NT2/D1 (cell line): ENCODE measurements at regions not wholly inside any gene's neighbourhood (a gene's known extent, or its start where the extent isn't known, plus 50 kb on each side); places are given as distances from the start of the nearest gene placed in this dataset.

ENCODE experiments used
- DNase-seq: peaks from one replicate; pipeline ENCODE4 v3.0.0-alpha.2; 2011; ENCODE audit warnings: low read depth, low spot score
- H3K27me3 ChIP-seq: 2 replicates; pipeline ENCODE4 v1.6.0; 2011; ENCODE audit warnings: mild to moderate bottlenecking; ENCODE audit not compliant: insufficient read length, insufficient read depth
- H3K36me3 ChIP-seq: 2 replicates; pipeline ENCODE4 v1.6.1; 2011; ENCODE audit warnings: mild to moderate bottlenecking, low read length, mixed read lengths; ENCODE audit not compliant: insufficient read depth, insufficient read length
- H3K4me1 ChIP-seq: 2 replicates; pipeline ENCODE4 v1.5.1; 2011; ENCODE audit not compliant: insufficient read depth, insufficient read length
- H3K4me3 ChIP-seq: 2 replicates; pipeline ENCODE4 v1.5.1; 2011; ENCODE audit warnings: low read depth; ENCODE audit not compliant: insufficient read length
- H3K9ac ChIP-seq: 2 replicates; pipeline ENCODE4 v1.6.0; 2011; ENCODE audit warnings: low read depth; ENCODE audit not compliant: insufficient read length
- H3K9me3 ChIP-seq: 2 replicates; pipeline ENCODE4 v1.5.1; 2011; ENCODE audit warnings: mild to moderate bottlenecking, low read length; ENCODE audit not compliant: insufficient read depth
- SUZ12 ChIP-seq: IDR thresholded peaks from 2 replicates; pipeline ENCODE4 v1.6.1; 2011; ENCODE audit not compliant: insufficient read length, insufficient read depth; ENCODE audit errors: extremely low read depth
- YY1 ChIP-seq: IDR thresholded peaks from 2 replicates; pipeline ENCODE4 v1.6.1; 2011; ENCODE audit not compliant: insufficient read length, insufficient read depth
- ZNF274 ChIP-seq: IDR thresholded peaks from 2 replicates; pipeline ENCODE4 v1.6.1; 2011; ENCODE audit warnings: mild to moderate bottlenecking, low read depth, low read length

- DNase-seq = peak; percentile 15
- TF ChIP-seq YY1 (no peak), ZNF274 (no peak), SUZ12 (no peak)
- Histone ChIP-seq H3K36me3 (no peaks in the 10 kb centered on the region), H3K9ac (no peak overlapping the region), H3K4me1 (no peaks in the 10 kb centered on the region), H3K9me3 (no peaks in the 10 kb centered on the region), H3K27me3 (no peaks in the 10 kb centered on the region), H3K4me3 (no peak overlapping the region)
These were observed 596.3 kb upstream of the CHRM3 start for GRCh38 chr1:238789916-238790667.

GRCh38 chr1:238787471-238787870 is 598.9 kb upstream of the CHRM3 start:
- Histone ChIP-seq H3K4me3 (no peak overlapping the region), H3K9ac (no peak overlapping the region), H3K4me1 (no peaks in the 10 kb centered on the region), H3K9me3 (no peaks in the 10 kb centered on the region), H3K36me3 (no peaks in the 10 kb centered on the region), H3K27me3 (no peaks in the 10 kb centered on the region)
- no peak for DNase-seq
- TF ChIP-seq SUZ12 = no peak
- no peak for TF ChIP-seq ZNF274
- no peak for TF ChIP-seq YY1

GRCh38 chr1:238783633-238784032 is 602.7 kb upstream of the CHRM3 start:
- H3K9ac ChIP-seq = no peak overlapping the region
- H3K27me3 ChIP-seq = no peaks in the 10 kb centered on the region
- no peaks in the 10 kb centered on the region for H3K36me3 ChIP-seq
- TF ChIP-seq ZNF274 (no peak), SUZ12 (no peak), YY1 (no peak)
- DNase-seq = no peak
- no peaks in the 10 kb centered on the region for H3K9me3 ChIP-seq
- H3K4me3 ChIP-seq = no peak overlapping the region
- H3K4me1 ChIP-seq = no peaks in the 10 kb centered on the region

- no peaks in the 10 kb centered on the region for H3K27me3 ChIP-seq
- H3K36me3 ChIP-seq = no peaks in the 10 kb centered on the region
- no peaks in the 10 kb centered on the region for H3K9me3 ChIP-seq
- no peak for TF ChIP-seq ZNF274
- TF ChIP-seq YY1 = no peak
- no peak for TF ChIP-seq SUZ12
- H3K9ac ChIP-seq = no peak overlapping the region
- no peaks in the 10 kb centered on the region for H3K4me1 ChIP-seq
- DNase-seq = no peak
- H3K4me3 ChIP-seq = no peak overlapping the region
These were observed 606.7 kb upstream of the CHRM3 start for GRCh38 chr1:238779716-238780115.

GRCh38 chr1:238778113-238778512 is 608.3 kb upstream of the CHRM3 start:
- no peak for DNase-seq
- no peak overlapping the region for H3K9ac ChIP-seq
- H3K4me3 ChIP-seq = no peak overlapping the region
- H3K36me3 ChIP-seq = no peaks in the 10 kb centered on the region
- H3K4me1 ChIP-seq = no peaks in the 10 kb centered on the region
- TF ChIP-seq ZNF274 (no peak), YY1 (no peak), SUZ12 (no peak)
- H3K9me3 ChIP-seq = no peaks in the 10 kb centered on the region
- H3K27me3 ChIP-seq = no peaks in the 10 kb centered on the region

GRCh38 chr1:238777551-238777950 is 608.8 kb upstream of the CHRM3 start:
- Histone ChIP-seq H3K9me3 (no peaks in the 10 kb centered on the region), H3K4me3 (no peak overlapping the region), H3K36me3 (no peaks in the 10 kb centered on the region), H3K9ac (no peak overlapping the region), H3K4me1 (no peaks in the 10 kb centered on the region), H3K27me3 (no peaks in the 10 kb centered on the region)
- DNase-seq = no peak
- TF ChIP-seq SUZ12 = no peak
- no peak for TF ChIP-seq ZNF274
- TF ChIP-seq YY1 = no peak

GRCh38 chr1:238776126-238776525 is 610.2 kb upstream of the CHRM3 start:
- Histone ChIP-seq H3K27me3 (no peaks in the 10 kb centered on the region), H3K4me1 (no peaks in the 10 kb centered on the region), H3K9ac (no peak overlapping the region), H3K4me3 (no peak overlapping the region), H3K36me3 (no peaks in the 10 kb centered on the region), H3K9me3 (no peaks in the 10 kb centered on the region)
- DNase-seq = no peak
- TF ChIP-seq SUZ12 = no peak
